ENCODE measurements at regions not wholly inside any gene's neighbourhood (a gene's known extent, or its start where the extent isn't known, plus 50 kb on each side); places are given as distances from the start of the nearest gene placed in this dataset.

- TF ChIP-seq CTCF (IDR thresholded peaks at IDR 0.05) = no peak
- DNase-seq (peak; percentile 59 to 77), ATAC-seq (peak; percentile 89 to 96 (median 92))
- H3K9me3 Mint-ChIP-seq = peaks cover 7 to 12% of the 10 kb centered on the region in 2 donors
- Histone ChIP-seq H3K36me3 (ENCODE audit: control insufficient read depth, insufficient read depth, low read length) (no peaks in the 10 kb centered on the region), H3K27ac (ENCODE audit: low read length) (peak overlapping the region; percentile 18), H3K4me1 (ENCODE audit: control insufficient read depth, insufficient read depth, low read length) (peaks cover 12% of the 10 kb centered on the region), H3K9me3 (ENCODE audit: control insufficient read depth, insufficient read depth, low read length) (no peaks in the 10 kb centered on the region), H3K4me3 (ENCODE audit: low read length) (no peak overlapping the region), H3K27me3 (ENCODE audit: control insufficient read depth, insufficient read depth, low read length) (no peaks in the 10 kb centered on the region)
- H3K27me3 Mint-ChIP-seq (ENCODE audit: low read depth in 2 of 2) = peaks cover 0 to 2% of the 10 kb centered on the region in 2 donors
- peak overlapping the region; percentile 81 for H3K4me3 Mint-ChIP-seq
- WGBS (ENCODE audit: insufficient coverage) = 48% methylated on average over 6 of the region's 6 CpGs
- intact Hi-C loops (cut with micrococcal nuclease) = loop anchor here (5.0 kb wide), 2 partner anchors 211 to 1349 kb away; no protein-coding TSS in a partner anchor
- peak overlapping the region; percentile 78 to 87 for H3K27ac Mint-ChIP-seq
- peaks cover 31 to 33% of the 10 kb centered on the region in 2 donors for H3K4me1 Mint-ChIP-seq
- peaks cover 13% of the 10 kb centered on the region for H3K36me3 Mint-ChIP-seq
These were observed 216.2 kb downstream of the BCL11B start for GRCh38 chr14:99055816-99056215.

- Mint-ChIP-seq H3K27me3 (ENCODE audit: low read depth in 2 of 2) (peaks cover 0 to 2% of the 10 kb centered on the region in 2 donors), H3K4me3 (no peak overlapping the region), H3K9me3 (peaks cover under 1 to 2% of the 10 kb centered on the region in 2 donors), H3K4me1 (peaks cover 31 to 33% of the 10 kb centered on the region in 2 donors), H3K36me3 (no peaks in the 10 kb centered on the region), H3K27ac (no peak overlapping the region)
- DNase-seq (no peak), ATAC-seq (no peak)
- Histone ChIP-seq H3K4me3 (ENCODE audit: low read length) (no peak overlapping the region), H3K27me3 (ENCODE audit: control insufficient read depth, insufficient read depth, low read length) (no peaks in the 10 kb centered on the region), H3K27ac (ENCODE audit: low read length) (no peak overlapping the region), H3K4me1 (ENCODE audit: control insufficient read depth, insufficient read depth, low read length) (peaks cover 12% of the 10 kb centered on the region), H3K9me3 (ENCODE audit: control insufficient read depth, insufficient read depth, low read length) (no peaks in the 10 kb centered on the region), H3K36me3 (ENCODE audit: control insufficient read depth, insufficient read depth, low read length) (no peaks in the 10 kb centered on the region)
- WGBS (ENCODE audit: insufficient coverage) = 94% methylated on average over 5 of the region's 5 CpGs
- TF ChIP-seq CTCF (IDR thresholded peaks at IDR 0.05) = no peak
- intact Hi-C loops (cut with micrococcal nuclease) = loop anchor here (5.0 kb wide), 2 partner anchors 210 to 1350 kb away; no protein-coding TSS in a partner anchor
These were observed 214.4 kb downstream of the BCL11B start for GRCh38 chr14:99057576-99058083.

GRCh38 chr14:99058542-99058941 lies 213.5 kb downstream of the BCL11B start:
- no peaks in the 10 kb centered on the region for H3K36me3 Mint-ChIP-seq

More at GRCh38 chr14:99058542-99058941, 213.5 kb downstream of the BCL11B start:
- Histone ChIP-seq H3K27ac (ENCODE audit: low read length) (no peak overlapping the region), H3K36me3 (ENCODE audit: control insufficient read depth, insufficient read depth, low read length) (no peaks in the 10 kb centered on the region), H3K27me3 (ENCODE audit: control insufficient read depth, insufficient read depth, low read length) (no peaks in the 10 kb centered on the region), H3K4me3 (ENCODE audit: low read length) (no peak overlapping the region), H3K4me1 (ENCODE audit: control insufficient read depth, insufficient read depth, low read length) (peaks cover 12% of the 10 kb centered on the region), H3K9me3 (ENCODE audit: control insufficient read depth, insufficient read depth, low read length) (no peaks in the 10 kb centered on the region)
- Mint-ChIP-seq H3K27ac (no peak overlapping the region), H3K4me3 (no peak overlapping the region), H3K27me3 (ENCODE audit: low read depth in 2 of 2) (peaks cover 0 to 2% of the 10 kb centered on the region in 2 donors), H3K9me3 (peaks cover 0 to 2% of the 10 kb centered on the region in 2 donors), H3K4me1 (peaks cover 31 to 33% of the 10 kb centered on the region in 2 donors)
- ATAC-seq (no peak), DNase-seq (no peak)
- intact Hi-C loops (cut with micrococcal nuclease) = loop anchor here (5.0 kb wide), 2 partner anchors 209 to 1351 kb away; no protein-coding TSS in a partner anchor
- 98% methylated on average over 8 of the region's 8 CpGs for WGBS (ENCODE audit: insufficient coverage)
- TF ChIP-seq CTCF (IDR thresholded peaks at IDR 0.05) = no peak
